NCI-H82 treated with DMSO at 0.1 percent for 48 hours (cell line): ENCODE measurements at regions not wholly inside any gene's neighbourhood (a gene's known extent, or its start where the extent isn't known, plus 50 kb on each side); places are given as distances from the start of the nearest gene placed in this dataset.
A peak's percentile ranks its signal among the peaks of the same experiment; 100 is the strongest.

ENCODE experiments used
- DNase-seq: peaks from one replicate; lab custom pipeline; 2025; ENCODE audit not compliant: unreplicated experiment; lab: John Stamatoyannopoulos, UW

- DNase-seq: peak; percentile 63
Observed at GRCh38 chr11:95363708-95364107, 132.7 kb upstream of the SESN3 start.

GRCh38 chr11:95363164-95363563 is 132.2 kb upstream of the SESN3 start:
- DNase-seq: no peak

DNA sequence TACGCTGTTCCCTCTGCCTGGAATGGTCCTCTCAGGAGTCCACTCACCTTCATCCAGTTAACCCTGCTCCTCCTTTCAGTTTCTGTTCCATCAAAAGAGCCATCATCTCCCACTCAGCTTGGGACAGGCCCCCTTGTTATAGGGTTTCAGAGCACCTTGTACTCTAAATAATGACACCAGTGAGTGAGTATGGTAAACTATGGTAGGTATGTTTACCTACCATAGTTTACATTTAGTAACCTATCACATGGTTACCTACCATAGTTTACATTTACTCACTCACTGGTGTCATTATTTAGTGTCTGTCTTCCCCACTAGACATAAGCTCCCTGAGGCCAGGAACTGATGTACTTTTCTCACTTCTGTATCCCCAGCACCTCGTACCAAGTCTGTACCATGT is 130.2 kb upstream of the SESN3 start:
- no peak for DNase-seq

GRCh38 chr11:95360377-95361075 is 129.5 kb upstream of the SESN3 start:
- no peak for DNase-seq

GRCh38 chr11:95359756-95360155 is 128.8 kb upstream of the SESN3 start:
- DNase-seq: no peak

GRCh38 chr11:95359341-95359663 is 128.3 kb upstream of the SESN3 start:
- DNase-seq: no peak

DNA sequence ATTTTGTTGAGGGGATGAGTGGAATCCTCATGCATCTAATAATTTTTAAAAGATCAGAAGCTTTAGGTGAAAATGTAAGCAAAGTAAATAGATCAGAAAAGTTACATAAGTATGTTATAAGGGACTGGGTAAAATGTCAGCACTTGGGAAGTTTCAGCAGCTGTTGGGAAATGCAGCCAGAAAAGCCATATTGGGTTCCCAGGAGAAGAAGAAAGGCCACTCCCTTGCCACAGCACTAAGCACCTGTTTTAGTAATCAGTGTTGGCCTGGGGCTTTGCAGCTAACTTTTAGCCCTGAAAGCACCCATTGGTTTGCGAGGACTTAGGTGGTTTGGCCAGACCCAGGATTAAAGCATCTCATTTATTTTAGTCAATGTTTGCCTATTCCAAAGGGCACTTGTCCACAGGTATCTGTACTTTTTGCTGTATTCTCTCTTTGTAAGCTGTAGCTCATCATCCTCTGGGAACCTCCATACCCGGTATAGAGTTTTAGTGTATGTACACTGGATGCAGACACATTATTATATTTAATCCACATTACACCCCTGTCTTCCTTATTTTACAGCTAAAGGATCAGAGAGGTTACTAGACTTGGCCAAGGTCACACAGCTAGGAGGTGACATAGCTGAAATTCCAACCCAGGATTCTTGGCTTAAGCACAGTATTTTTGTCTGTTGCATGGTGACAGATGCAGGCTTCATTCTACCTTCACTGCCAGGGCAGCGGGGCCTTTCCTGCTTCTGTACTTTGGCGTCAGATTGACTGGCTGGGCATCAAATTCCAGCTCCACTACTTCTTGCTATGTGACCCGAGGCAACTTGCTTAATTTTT is 127.7 kb upstream of the SESN3 start:
- DNase-seq: no peak

- DNase-seq: no peak
Observed at GRCh38 chr11:95354304-95354703, 123.3 kb upstream of the SESN3 start.

- DNase-seq: no peak
Observed at GRCh38 chr11:95353706-95354105, 122.7 kb upstream of the SESN3 start.

DNA sequence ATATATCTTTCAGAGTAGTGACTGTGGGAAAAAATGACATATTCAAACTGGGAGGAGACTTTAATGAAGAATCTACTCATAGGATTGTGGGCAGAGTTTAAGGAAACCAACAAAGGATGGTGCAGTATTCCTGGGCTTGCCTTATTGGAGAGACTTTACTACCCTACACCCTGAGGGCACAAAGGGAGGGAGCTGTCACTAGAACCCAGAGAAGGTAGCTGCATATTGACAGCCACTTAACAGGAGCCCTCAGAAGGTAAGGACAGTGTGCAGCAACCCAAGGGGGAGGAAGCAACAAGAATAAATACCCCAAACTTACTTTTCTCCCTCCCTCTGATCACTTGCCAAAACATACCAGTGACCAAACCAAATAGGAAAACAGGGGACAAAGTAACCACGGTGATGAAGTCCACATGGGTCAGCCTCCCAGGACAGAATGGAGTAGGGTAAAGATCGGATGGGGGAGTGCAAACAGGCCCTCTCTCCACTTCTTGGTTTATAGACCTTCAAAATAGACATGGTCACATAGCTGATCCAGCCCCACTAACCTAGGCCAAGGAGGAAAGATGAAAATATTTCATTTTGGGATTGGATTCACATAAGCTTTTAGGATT is 121.8 kb upstream of the SESN3 start:
- no peak for DNase-seq

- DNase-seq: no peak
Observed at GRCh38 chr11:95349345-95349942, 118.4 kb upstream of the SESN3 start.

- no peak for DNase-seq
Observed at GRCh38 chr11:95346265-95346664, 115.3 kb upstream of the SESN3 start.

- no peak for DNase-seq
Observed at GRCh38 chr11:95345651-95346050, 114.6 kb upstream of the SESN3 start.

GRCh38 chr11:95344932-95345642 is 114.1 kb upstream of the SESN3 start:
- no peak for DNase-seq

- no peak for DNase-seq
Observed at GRCh38 chr11:95341221-95341620, 110.2 kb upstream of the SESN3 start.

DNA sequence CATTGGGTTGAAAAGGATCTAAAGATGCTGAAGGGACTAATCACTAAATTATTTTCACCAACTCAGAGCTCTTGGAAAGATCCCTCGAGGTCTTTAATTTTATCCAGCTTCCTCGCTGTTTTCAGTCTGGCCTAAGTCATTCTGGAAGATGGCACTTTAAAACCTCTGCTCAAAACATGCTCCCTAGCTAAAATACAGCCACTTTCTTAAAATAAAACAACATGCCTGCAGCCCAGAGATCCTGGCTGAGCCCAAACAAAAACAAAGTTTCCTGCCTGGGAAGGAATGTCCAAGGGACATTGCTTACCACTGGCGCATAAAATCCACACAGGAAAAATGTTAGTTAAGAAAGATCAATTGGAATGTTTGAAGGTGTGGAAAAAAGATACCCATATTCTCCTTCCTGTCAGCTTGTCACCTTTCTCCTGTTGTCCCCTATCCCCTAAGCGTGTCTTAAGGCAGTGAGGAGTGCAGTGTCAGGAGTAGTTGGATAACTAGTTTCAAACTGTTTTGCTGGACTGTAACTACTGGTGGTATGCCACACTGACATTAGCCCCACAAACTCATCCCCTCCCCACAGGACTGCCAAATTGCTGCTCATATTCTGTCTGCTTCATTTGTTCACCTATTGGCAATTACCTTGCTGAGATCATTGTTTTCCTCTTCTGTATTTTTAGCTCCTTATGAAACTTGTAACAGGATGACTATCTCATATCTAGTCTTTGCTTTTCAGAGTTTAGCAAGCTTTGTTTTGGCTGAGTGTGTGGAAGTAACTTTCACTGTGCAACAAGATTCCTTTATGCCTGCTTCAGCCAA is 108.3 kb upstream of the SESN3 start:
- DNase-seq: no peak

GRCh38 chr11:95338430-95338991 is 107.5 kb upstream of the SESN3 start:
- DNase-seq: peak; percentile 67

- no peak for DNase-seq
Observed at GRCh38 chr11:95337972-95338429, 107.0 kb upstream of the SESN3 start.

GRCh38 chr11:95337175-95337957 is 106.4 kb upstream of the SESN3 start:
- peak; percentile 97 for DNase-seq
